ENCODE measurements at regions not wholly inside any gene's neighbourhood (a gene's known extent, or its start where the extent isn't known, plus 50 kb on each side); places are given as distances from the start of the nearest gene placed in this dataset.

- H3K56ac ChIP-seq (ENCODE audit: insufficient read length, low read depth, low read length), result no peak overlapping the region
- H3K27me3 Mint-ChIP-seq (ENCODE audit: low read depth), result peaks cover 20% of the 10 kb centered on the region
- H2BK15ac ChIP-seq (ENCODE audit: low read depth, low read length), result no peak overlapping the region
- no peak overlapping the region for H2AK5ac ChIP-seq (ENCODE audit: insufficient read length, low read length)
- H4K5ac ChIP-seq (ENCODE audit: insufficient read length, low read depth, low read length), result no peak overlapping the region
- H3K14ac ChIP-seq (ENCODE audit: insufficient read depth, low read length), result no peak overlapping the region
- H2AFZ ChIP-seq (ENCODE audit: low read length), result no peak overlapping the region
- H2BK12ac ChIP-seq (ENCODE audit: insufficient read length, low read depth, low read length), result no peak overlapping the region
- H4K91ac ChIP-seq (ENCODE audit: insufficient read length, low read depth, low read length), result no peak overlapping the region
- H3K23ac ChIP-seq (ENCODE audit: insufficient read length, low read depth, low read length), result no peak overlapping the region
- H3K9me3 Mint-ChIP-seq, result no peaks in the 10 kb centered on the region
- H4K8ac ChIP-seq (replicated peaks; ENCODE audit: insufficient read length, low read depth, low read length), result no peak overlapping the region
- H3K79me2 ChIP-seq (ENCODE audit: insufficient read depth, low read length), result no peaks in the 10 kb centered on the region
- H3K9me3 ChIP-seq (ENCODE audit: control insufficient read depth, low read depth, low read length), result no peaks in the 10 kb centered on the region
- no peak overlapping the region for H2BK120ac ChIP-seq (ENCODE audit: low read depth, low read length, poor library complexity, severe bottlenecking)
- peaks cover 26 to 29% of the 10 kb centered on the region in 2 experiments for H3K4me1 Mint-ChIP-seq
- no peaks in the 10 kb centered on the region for H3K79me1 ChIP-seq (ENCODE audit: insufficient read depth, low read depth, low read length, poor library complexity, severe bottlenecking)
- no peak overlapping the region for H3T11ph ChIP-seq (ENCODE audit: low read length)
- H2BK20ac ChIP-seq (ENCODE audit: low read depth, low read length, poor library complexity, severe bottlenecking), result no peak overlapping the region
- TF ChIP-seq CTCF (conservative IDR thresholded peaks at IDR 0.05), result no peak
- no peaks in the 10 kb centered on the region for H3K23me2 ChIP-seq (ENCODE audit: insufficient read length, low read depth, low read length, poor library complexity, severe bottlenecking)
- H4K20me1 ChIP-seq (ENCODE audit: control insufficient read depth, insufficient read depth, insufficient read length), result no peaks in the 10 kb centered on the region
- no peak overlapping the region; a peak in 1 of 7 replicates for H3K27ac Mint-ChIP-seq
- WGBS (ENCODE audit: extremely low coverage, insufficient read length, low lambda C conversion rate), result no CpG with 5 or more reads among the region's 5 CpGs
- peak overlapping the region; percentile 1 for H3K4me2 ChIP-seq (ENCODE audit: insufficient read depth, insufficient read length, low read length)
- H2BK5ac ChIP-seq (ENCODE audit: insufficient read length, low read length), result no peak overlapping the region
- H3K18ac ChIP-seq (ENCODE audit: insufficient read length, low read depth, low read length), result peak overlapping the region; percentile 41
- no peak overlapping the region for H3K9ac ChIP-seq (ENCODE audit: extremely low read depth, insufficient read length, low read length)
- DNase-seq, result no peak
- no peak overlapping the region for H3K27ac ChIP-seq (ENCODE audit: insufficient read length, low read depth, low read length)
- H3K4me3 Mint-ChIP-seq, result no peak overlapping the region; a peak in 2 of 5 replicates
- H3K4ac ChIP-seq (ENCODE audit: low read depth, low read length), result no peak overlapping the region
- no peaks in the 10 kb centered on the region for H3K36me3 Mint-ChIP-seq (ENCODE audit: insufficient read depth in 1 of 3, low read depth in 3 of 3)
- peaks cover 11% of the 10 kb centered on the region; the same call in 1 of the 2 replicates for H3K4me1 ChIP-seq (ENCODE audit: insufficient read depth, low read length)
- no peaks in the 10 kb centered on the region for H3K27me3 ChIP-seq (ENCODE audit: insufficient read depth, low read length)
These were observed 114.4 kb downstream of the TRIM29 start for GRCh38 chr11:120023551-120023950.
